Smooth muscle cell (in vitro differentiated cells): ENCODE measurements at regions not wholly inside any gene's neighbourhood (a gene's known extent, or its start where the extent isn't known, plus 50 kb on each side); places are given as distances from the start of the nearest gene placed in this dataset.

Source experiments
- DNase-seq: peaks from one replicate; lab custom pipeline; 2025; ENCODE audit not compliant: unreplicated experiment; lab: John Stamatoyannopoulos, UW
- H2AFZ ChIP-seq: fragments of 200-600 bp; sonication (generic); 2 replicates; pipeline ENCODE4 v1.6.0; 2016; ENCODE audit warnings: antibody characterized with exemption, low read depth, mild to moderate bottlenecking
- H3F3A ChIP-seq: fragments of 200-600 bp; sonication (generic); 2 replicates; pipeline ENCODE4 v1.6.0; 2017; ENCODE audit warnings: antibody characterized with exemption, low read depth
- H3K27ac ChIP-seq: fragments of 200-600 bp; sonication (generic); 2 replicates; pipeline ENCODE4 v1.5.1; 2016; ENCODE audit warnings: low read depth, mild to moderate bottlenecking
- H3K27me3 ChIP-seq: fragments of 200-600 bp; sonication (generic); 2 replicates; pipeline ENCODE4 v1.6.1; 2016; ENCODE audit warnings: low read depth, mild to moderate bottlenecking
- H3K36me3 ChIP-seq: fragments of 200-600 bp; sonication (generic); 2 replicates; pipeline ENCODE4 v1.5.1; 2016; ENCODE audit warnings: low read depth
- H3K4me1 ChIP-seq: fragments of 200-600 bp; sonication (generic); 2 replicates; pipeline ENCODE4 v1.5.1; 2016; ENCODE audit warnings: low read depth
- H3K4me2 ChIP-seq: fragments of 200-600 bp; sonication (generic); 2 replicates; pipeline ENCODE4 v1.6.0; 2016; ENCODE audit warnings: mild to moderate bottlenecking
- H3K4me3 ChIP-seq: fragments of 200-600 bp; sonication (generic); 2 replicates; pipeline ENCODE4 v1.5.1; 2016; ENCODE audit warnings: mild to moderate bottlenecking
- H3K79me2 ChIP-seq: fragments of 200-600 bp; sonication (generic); 2 replicates; pipeline ENCODE4 v1.6.0; 2016; ENCODE audit warnings: low read depth, mild to moderate bottlenecking
- H3K9ac ChIP-seq: fragments of 200-600 bp; sonication (generic); 2 replicates; pipeline ENCODE4 v1.6.0; 2016; ENCODE audit warnings: low read depth
- H3K9me3 ChIP-seq: fragments of 200-600 bp; sonication (generic); replicated peaks from 2 replicates; pipeline ENCODE4 v1.5.1; 2016; ENCODE audit warnings: low read depth
- H4K20me1 ChIP-seq: fragments of 200-600 bp; sonication (generic); 2 replicates; pipeline ENCODE4 v1.6.0; 2016; ENCODE audit warnings: low read depth
- WGBS: methylation state at CpG from one replicate; pipeline ENCODE4 v1.1.7; 2016; ENCODE audit warnings: low lambda C conversion rate; 5-methylcytosine and 5-hydroxymethylcytosine counted together
- TF ChIP-seq, protein P1 (sequence below): fragments of 200-600 bp; sonication (generic); IDR thresholded peaks from 2 replicates; pipeline ENCODE4 v1.5.1; 2017; ENCODE audit warnings: borderline replicate concordance, mild to moderate bottlenecking, antibody characterized with exemption; ENCODE audit not compliant: insufficient read depth, poor library complexity, severe bottlenecking

DNA sequence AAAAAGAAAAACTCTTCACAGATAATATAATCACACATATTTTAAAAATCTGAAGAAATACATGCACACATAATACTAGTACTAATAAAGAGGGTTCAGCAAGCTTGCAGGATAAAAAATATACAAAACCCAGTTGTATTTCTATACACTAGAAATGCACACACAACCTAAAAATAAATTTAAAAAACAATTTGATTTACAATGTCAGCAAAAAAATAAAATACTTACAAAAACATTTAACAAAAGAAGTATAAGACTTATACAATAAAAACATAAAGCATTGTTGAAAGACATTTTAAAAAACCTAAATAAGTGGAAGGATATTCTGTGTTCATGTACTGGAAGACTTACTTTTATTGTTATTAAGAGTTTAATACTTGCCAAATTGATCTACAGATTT, 81.7 kb upstream of the ALK start:
- H3K4me2 ChIP-seq, result no peak overlapping the region
- no peak overlapping the region for H3K4me3 ChIP-seq
- H3K4me1 ChIP-seq, result no peaks in the 10 kb centered on the region
- no peaks in the 10 kb centered on the region for H3K36me3 ChIP-seq
- peaks cover 11% of the 10 kb centered on the region for H3K27me3 ChIP-seq
- no peak overlapping the region for H3K27ac ChIP-seq
- TF ChIP-seq, protein P1, sequence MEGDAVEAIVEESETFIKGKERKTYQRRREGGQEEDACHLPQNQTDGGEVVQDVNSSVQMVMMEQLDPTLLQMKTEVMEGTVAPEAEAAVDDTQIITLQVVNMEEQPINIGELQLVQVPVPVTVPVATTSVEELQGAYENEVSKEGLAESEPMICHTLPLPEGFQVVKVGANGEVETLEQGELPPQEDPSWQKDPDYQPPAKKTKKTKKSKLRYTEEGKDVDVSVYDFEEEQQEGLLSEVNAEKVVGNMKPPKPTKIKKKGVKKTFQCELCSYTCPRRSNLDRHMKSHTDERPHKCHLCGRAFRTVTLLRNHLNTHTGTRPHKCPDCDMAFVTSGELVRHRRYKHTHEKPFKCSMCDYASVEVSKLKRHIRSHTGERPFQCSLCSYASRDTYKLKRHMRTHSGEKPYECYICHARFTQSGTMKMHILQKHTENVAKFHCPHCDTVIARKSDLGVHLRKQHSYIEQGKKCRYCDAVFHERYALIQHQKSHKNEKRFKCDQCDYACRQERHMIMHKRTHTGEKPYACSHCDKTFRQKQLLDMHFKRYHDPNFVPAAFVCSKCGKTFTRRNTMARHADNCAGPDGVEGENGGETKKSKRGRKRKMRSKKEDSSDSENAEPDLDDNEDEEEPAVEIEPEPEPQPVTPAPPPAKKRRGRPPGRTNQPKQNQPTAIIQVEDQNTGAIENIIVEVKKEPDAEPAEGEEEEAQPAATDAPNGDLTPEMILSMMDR, result no peak
- no peak overlapping the region for H2AFZ ChIP-seq
- no peak for DNase-seq
- no peaks in the 10 kb centered on the region for H3K79me2 ChIP-seq
- no peak overlapping the region for H3K9ac ChIP-seq
- H3K9me3 ChIP-seq, result no peaks in the 10 kb centered on the region
- no peaks in the 10 kb centered on the region for H4K20me1 ChIP-seq
- no peaks in the 10 kb centered on the region for H3F3A ChIP-seq

DNA sequence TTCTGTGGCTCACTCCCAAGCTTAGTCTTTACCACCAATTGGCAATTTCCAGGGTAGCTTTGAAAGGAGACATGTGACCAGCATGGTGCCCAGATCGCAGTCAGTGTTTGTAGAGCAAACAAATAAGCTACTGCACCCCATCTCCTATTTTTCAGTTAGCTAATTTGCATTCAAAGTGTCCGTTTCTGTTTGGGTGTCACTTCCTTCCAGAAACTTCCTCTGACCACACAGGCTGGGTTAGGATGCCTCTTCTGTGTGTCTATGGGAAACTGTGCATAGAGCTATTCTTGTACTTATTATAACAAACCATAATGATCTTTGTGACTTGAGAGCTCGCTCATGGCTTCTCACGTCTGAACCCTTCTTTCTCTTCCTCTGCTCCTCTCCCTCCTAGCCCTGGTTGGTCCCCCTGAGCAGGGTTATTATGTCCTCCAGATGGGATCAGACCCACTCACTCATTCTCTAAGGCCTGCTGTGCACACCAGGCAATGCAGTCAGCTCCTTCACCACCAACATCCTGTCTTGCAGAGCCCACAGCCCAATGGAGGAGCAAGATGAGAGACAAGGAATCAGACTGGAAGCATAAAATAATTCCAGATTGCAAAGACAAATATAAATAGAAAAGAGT, 101.2 kb upstream of the ALK start:
- Histone ChIP-seq H3F3A (no peaks in the 10 kb centered on the region), H4K20me1 (no peaks in the 10 kb centered on the region), H3K36me3 (no peaks in the 10 kb centered on the region), H2AFZ (no peak overlapping the region), H3K27me3 (peaks cover 22% of the 10 kb centered on the region), H3K4me1 (no peaks in the 10 kb centered on the region), H3K4me3 (no peak overlapping the region), H3K79me2 (no peaks in the 10 kb centered on the region), H3K9ac (no peak overlapping the region), H3K4me2 (no peak overlapping the region), H3K9me3 (no peaks in the 10 kb centered on the region), H3K27ac (no peak overlapping the region)
- WGBS, result 90% methylated on average over 4 of the region's 4 CpGs
- DNase-seq, result no peak
- TF ChIP-seq, protein P1, result no peak

DNA sequence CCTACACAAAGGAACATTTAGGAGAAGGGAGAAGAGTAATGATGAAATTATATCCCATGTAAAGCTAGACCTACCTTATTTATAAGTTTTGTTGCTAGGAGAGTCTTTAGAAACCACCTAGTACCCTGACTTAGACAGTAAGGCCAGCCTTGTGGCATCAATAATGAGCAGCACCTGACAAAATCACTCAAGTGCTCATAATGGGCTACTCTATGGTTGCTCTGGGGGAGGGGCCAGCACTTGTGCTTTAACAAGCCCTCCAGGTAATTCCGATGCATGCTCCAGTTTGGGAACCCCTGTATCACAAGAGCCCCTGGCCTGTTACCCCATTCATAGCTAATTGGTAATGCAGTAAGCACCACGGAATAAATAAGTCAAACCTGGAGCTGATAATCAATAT, 102.9 kb upstream of the ALK start:
- Histone ChIP-seq H3K36me3 (no peaks in the 10 kb centered on the region), H3K4me1 (no peaks in the 10 kb centered on the region), H3F3A (no peaks in the 10 kb centered on the region), H3K4me3 (no peak overlapping the region), H3K9me3 (no peaks in the 10 kb centered on the region), H2AFZ (no peak overlapping the region), H4K20me1 (no peaks in the 10 kb centered on the region), H3K9ac (no peak overlapping the region), H3K79me2 (no peaks in the 10 kb centered on the region), H3K27ac (no peak overlapping the region), H3K4me2 (no peak overlapping the region), H3K27me3 (peaks cover 21% of the 10 kb centered on the region)
- 87% methylated on average over 2 of the region's 2 CpGs for WGBS
- TF ChIP-seq, protein P1, result no peak
- no peak for DNase-seq

DNA sequence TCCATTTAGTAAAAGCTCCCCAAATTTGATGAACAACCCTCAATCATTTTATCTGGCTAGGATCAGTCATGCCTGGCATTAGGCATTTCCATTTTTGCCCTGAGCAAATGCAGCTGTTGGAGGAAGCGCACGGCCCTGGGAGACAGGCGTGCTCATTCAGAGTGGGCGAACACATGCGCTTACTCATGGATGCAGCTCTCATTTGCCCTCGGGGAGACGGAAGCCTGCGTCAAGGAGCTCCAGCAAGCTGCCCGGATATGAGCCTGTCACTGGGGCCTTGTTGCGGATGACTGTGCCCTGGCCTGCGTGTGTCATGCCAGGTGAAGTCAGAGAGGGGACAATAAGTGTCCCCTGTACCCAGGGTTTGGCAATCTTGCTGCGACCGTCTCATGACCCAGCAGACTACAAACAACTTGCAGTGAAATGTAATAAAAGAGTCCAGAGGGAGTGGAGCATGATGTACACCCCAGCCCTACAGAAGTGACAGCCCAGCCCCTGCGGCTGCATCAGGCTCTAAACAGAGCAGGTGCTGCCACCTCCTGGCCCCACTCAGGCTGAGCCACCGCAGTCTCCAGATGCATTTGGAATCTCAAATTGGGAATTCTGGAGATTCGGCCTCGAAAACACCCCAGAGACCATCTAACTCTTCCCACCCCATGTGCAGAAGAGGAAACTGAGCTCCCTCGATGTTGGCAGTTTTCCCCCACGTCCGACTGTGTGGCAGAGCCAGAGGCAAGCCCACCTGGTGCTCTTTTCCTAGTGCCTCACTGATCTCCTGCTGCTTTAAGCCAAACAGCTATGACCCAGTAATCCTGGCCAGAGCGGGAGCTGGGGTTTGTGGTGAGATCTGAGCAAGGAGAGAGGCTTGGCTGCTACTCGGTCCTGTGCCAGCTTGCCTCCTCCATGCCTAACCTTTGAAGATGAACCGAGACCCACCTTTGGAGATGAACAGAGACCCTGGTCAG, 105.0 kb upstream of the ALK start:
- Histone ChIP-seq H3K36me3 (no peaks in the 10 kb centered on the region), H3K79me2 (no peaks in the 10 kb centered on the region), H3K4me3 (no peak overlapping the region), H3F3A (no peaks in the 10 kb centered on the region), H2AFZ (no peak overlapping the region), H3K9me3 (no peaks in the 10 kb centered on the region), H3K4me2 (no peak overlapping the region), H4K20me1 (no peaks in the 10 kb centered on the region), H3K27ac (no peak overlapping the region), H3K9ac (no peak overlapping the region), H3K4me1 (peaks cover 7% of the 10 kb centered on the region), H3K27me3 (peaks cover 17% of the 10 kb centered on the region)
- TF ChIP-seq, protein P1, result peak; percentile 72
- no peak for DNase-seq
- 47% methylated on average over 23 of the region's 23 CpGs for WGBS
